Pancreas (tissue), 10 donors: ENCODE measurements at regions not wholly inside any gene's neighbourhood (a gene's known extent, or its start where the extent isn't known, plus 50 kb on each side); places are given as distances from the start of the nearest gene placed in this dataset.
"Not testable (repeated sequence)": the region's sequence is repeated elsewhere in the genome, so short reads cannot be mapped to it uniquely, and the experiment has no call there.

Experiments used
- ATAC-seq, 4 donors: fragments of 200-7000 bp; cut with Tn5 transposase; one replicate each; pipeline versions ENCODE4 v1.8.0 to v1.9.1; 2020; ENCODE audit warnings: mild to moderate bottlenecking in 4 of 4, moderate library complexity in 4 of 4
- DNase-seq, 6 donors: peaks; one replicate each; pipeline ENCODE4 v3.0.0-alpha.2; 2020
- FAIRE-seq: peaks from 2 replicates; lab custom pipeline; 2012; peaks lifted over from hg19 to GRCh38; lab: Jason Lieb, UNC
- H3K27ac ChIP-seq, 4 donors: fragments of 200-600 bp; sonication (generic); 1 replicate in 3 of 4; 2 replicates in 1 of 4; pipeline versions ENCODE4 v1.5.0 to v1.8.0; 2020
- H3K27me3 ChIP-seq, 4 donors: fragments of 200-600 bp; one replicate each; pipeline ENCODE4 v1.8.0; 2021
- H3K36me3 ChIP-seq, 3 donors: fragments of 200-600 bp; sonication (generic) in 1 of 3; one replicate each; pipeline versions ENCODE4 v1.5.0 to v1.8.0; 2020 to 2021
- H3K4me1 ChIP-seq, 3 donors: fragments of 200-600 bp; one replicate each; pipeline ENCODE4 v1.8.0; 2021
- H3K4me3 ChIP-seq, 4 donors: fragments of 200-600 bp; sonication (generic) in 2 of 4; one replicate each; pipeline versions ENCODE4 v1.5.0 to v1.8.0; 2020 to 2021
- H3K9me3 ChIP-seq, 4 donors: fragments of 200-600 bp; one replicate each; pipeline ENCODE4 v1.8.0; 2021
- WGBS, 2 donors: extraction: QIAGEN DNeasy Blood & Tissue Kit; methylation state at CpG; one replicate each; pipeline ENCODE4 v1.1.7; 2013; 5-methylcytosine and 5-hydroxymethylcytosine counted together
- intact Hi-C, 3 donors: fragments of 100-400 bp; cut with DNase I; formaldehyde crosslinking; loops; one replicate each; pipeline versions ENCODE4 v1.11.1 to v1.14.2; 2022
- TF ChIP-seq, protein P1 (sequence below), 4 donors: fragments of 200-600 bp; sonication (generic) in 3 of 4; IDR thresholded peaks; one replicate each; pipeline versions ENCODE4 v1.5.0 to v1.8.0; 2021; ENCODE audit warnings: antibody characterized with exemption in 4 of 4
- donor health status: healthy with polysubstance abuse.
- donor health status: DM: no; HTN: no; CAD: no; lungs with moderate emphysema.
- donor health status: DM: no; HTN: no; CAD: no.
- donor health status: control.
- donor health status: control.
- donor health status: Bipolar disorder and iron deficiency.
- donor health status: DM: yes; HTN: yes; CAD: no.
- donor health status: DM: no; HTN: no; CAD: no.
- donor health status: DM: no; HTN: no; CAD: no.
- donor health status: DM: yes; HTN: yes; CAD: no.

GRCh38 chr6:80502871-80503270 is 396.4 kb downstream of the BCKDHB start:
- TF ChIP-seq, protein P1, sequence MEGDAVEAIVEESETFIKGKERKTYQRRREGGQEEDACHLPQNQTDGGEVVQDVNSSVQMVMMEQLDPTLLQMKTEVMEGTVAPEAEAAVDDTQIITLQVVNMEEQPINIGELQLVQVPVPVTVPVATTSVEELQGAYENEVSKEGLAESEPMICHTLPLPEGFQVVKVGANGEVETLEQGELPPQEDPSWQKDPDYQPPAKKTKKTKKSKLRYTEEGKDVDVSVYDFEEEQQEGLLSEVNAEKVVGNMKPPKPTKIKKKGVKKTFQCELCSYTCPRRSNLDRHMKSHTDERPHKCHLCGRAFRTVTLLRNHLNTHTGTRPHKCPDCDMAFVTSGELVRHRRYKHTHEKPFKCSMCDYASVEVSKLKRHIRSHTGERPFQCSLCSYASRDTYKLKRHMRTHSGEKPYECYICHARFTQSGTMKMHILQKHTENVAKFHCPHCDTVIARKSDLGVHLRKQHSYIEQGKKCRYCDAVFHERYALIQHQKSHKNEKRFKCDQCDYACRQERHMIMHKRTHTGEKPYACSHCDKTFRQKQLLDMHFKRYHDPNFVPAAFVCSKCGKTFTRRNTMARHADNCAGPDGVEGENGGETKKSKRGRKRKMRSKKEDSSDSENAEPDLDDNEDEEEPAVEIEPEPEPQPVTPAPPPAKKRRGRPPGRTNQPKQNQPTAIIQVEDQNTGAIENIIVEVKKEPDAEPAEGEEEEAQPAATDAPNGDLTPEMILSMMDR (IDR thresholded peaks at IDR 0.05), result no peak
- DNase-seq (no peak), ATAC-seq (no peak), FAIRE-seq (no peak)
- 50 to 55% methylated on average over 1 of the region's 1 CpG for WGBS, 2 donors
- Histone ChIP-seq H3K27me3 (no peaks in the 10 kb centered on the region), H3K9me3 (no peaks in the 10 kb centered on the region), H3K4me3 (no peak overlapping the region), H3K4me1 (no peaks in the 10 kb centered on the region), H3K36me3 (no peaks in the 10 kb centered on the region), H3K27ac (no peak overlapping the region)
- intact Hi-C loops, result no loop called here

- no peaks in the 10 kb centered on the region for H3K9me3 ChIP-seq
- H3K27me3 ChIP-seq, result no peaks in the 10 kb centered on the region
- 61 to 72% methylated on average over 4 of the region's 4 CpGs for WGBS, 2 donors
- H3K36me3 ChIP-seq, result no peaks in the 10 kb centered on the region
- no peaks in the 10 kb centered on the region for H3K4me1 ChIP-seq
- H3K27ac ChIP-seq, result no peak overlapping the region
- ATAC-seq, result no peak
- TF ChIP-seq, protein P1 (IDR thresholded peaks at IDR 0.05), result no peak
- intact Hi-C loops, result no loop called here
- no peak for DNase-seq
- no peak for FAIRE-seq
- H3K4me3 ChIP-seq, result no peak overlapping the region
Observed at GRCh38 chr6:80501636-80502035, 395.2 kb downstream of the BCKDHB start.

- WGBS, 2 donors, result 55 to 60% methylated on average over 17 to 18 of the region's 18 CpGs
- H3K27ac ChIP-seq, FAIRE-seq, H3K27me3 ChIP-seq, DNase-seq, ATAC-seq, intact Hi-C loops, H3K9me3 ChIP-seq, H3K4me3 ChIP-seq, H3K36me3 ChIP-seq, H3K4me1 ChIP-seq: not testable (repeated sequence)
Observed at GRCh38 chr6:80497696-80498486, 391.4 kb downstream of the BCKDHB start.

DNA sequence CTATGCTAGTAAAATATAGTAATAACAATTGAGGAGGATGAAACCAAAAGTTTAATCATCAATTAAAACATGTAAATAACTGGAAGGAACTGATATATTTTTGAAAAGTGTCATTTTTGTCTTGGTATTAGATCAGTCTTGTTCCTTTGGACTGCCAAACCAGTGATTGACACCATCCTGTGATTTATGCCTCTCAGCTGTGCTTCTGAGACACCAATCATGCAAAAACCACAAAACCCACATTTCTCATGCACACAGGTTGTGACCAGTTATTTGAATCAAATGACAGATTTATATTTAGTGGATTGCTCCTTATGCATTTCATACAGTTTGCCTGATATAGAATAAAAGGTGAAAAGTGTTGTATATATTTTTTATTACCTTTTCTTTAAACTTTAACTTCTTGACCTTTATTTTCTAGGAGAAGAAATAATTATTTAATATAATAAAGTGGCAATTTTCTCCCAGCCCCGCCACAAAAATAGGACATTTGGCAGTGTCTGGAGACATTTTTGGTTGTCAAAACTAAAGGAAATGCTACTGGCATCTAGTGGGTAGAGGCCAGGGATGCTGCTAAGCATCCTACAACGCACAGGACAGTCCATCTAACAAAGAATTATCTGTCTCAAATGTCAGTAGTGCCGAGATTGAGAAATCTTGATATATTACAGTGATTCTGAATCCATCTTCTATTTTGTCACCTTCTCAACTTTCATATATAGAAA is 383.6 kb downstream of the BCKDHB start:
- Histone ChIP-seq H3K36me3 (no peaks in the 10 kb centered on the region), H3K27me3 (no peaks in the 10 kb centered on the region), H3K27ac (no peak overlapping the region), H3K4me3 (no peak overlapping the region), H3K9me3 (no peaks in the 10 kb centered on the region), H3K4me1 (no peaks in the 10 kb centered on the region)
- FAIRE-seq (no peak), DNase-seq (no peak), ATAC-seq (no peak)
- TF ChIP-seq, protein P1 (IDR thresholded peaks at IDR 0.05), result no peak
- 31 to 53% methylated on average over 3 of the region's 3 CpGs for WGBS, 2 donors
- intact Hi-C loops, result no loop called here

GRCh38 chr6:80488190-80488589 is 381.7 kb downstream of the BCKDHB start:
- WGBS, 2 donors, result 44 to 50% methylated on average over 2 of the region's 2 CpGs
- TF ChIP-seq, protein P1 (IDR thresholded peaks at IDR 0.05), result no peak
- ATAC-seq (no peak), FAIRE-seq (no peak), DNase-seq (no peak)
- Histone ChIP-seq H3K9me3 (no peaks in the 10 kb centered on the region), H3K36me3 (no peaks in the 10 kb centered on the region), H3K4me3 (no peak overlapping the region), H3K4me1 (no peaks in the 10 kb centered on the region), H3K27me3 (no peaks in the 10 kb centered on the region), H3K27ac (no peak overlapping the region)
- intact Hi-C loops, result no loop called here

DNA sequence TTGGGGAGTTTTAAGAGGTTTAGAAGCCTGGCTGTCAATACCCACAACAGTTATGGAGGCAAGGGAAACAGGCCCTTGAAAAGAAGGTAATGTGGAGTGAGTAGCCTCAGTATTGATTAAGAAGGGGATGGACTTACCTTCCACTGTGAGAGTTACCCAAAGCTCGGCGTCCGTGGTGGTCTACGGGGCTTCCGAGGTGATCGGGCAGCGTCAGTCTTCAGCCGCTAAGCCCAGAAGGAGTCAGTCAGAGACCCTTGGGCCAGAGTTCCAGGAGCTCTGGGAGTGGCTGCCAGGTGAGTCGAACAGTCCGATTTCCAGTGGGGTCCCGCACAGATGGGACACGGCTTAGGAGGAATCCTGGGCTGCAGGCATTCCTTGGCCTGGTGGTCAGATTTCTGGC is 379.0 kb downstream of the BCKDHB start:
- ATAC-seq, H3K27ac ChIP-seq, H3K36me3 ChIP-seq, FAIRE-seq, H3K4me3 ChIP-seq, H3K9me3 ChIP-seq, H3K27me3 ChIP-seq, intact Hi-C loops, H3K4me1 ChIP-seq: not testable (repeated sequence)
- DNase-seq, result peak in 1 of 6 donors; percentile 31
- WGBS, 2 donors, result 89 to 96% methylated on average over 8 to 12 of the region's 12 CpGs
